IMR-90 (cell line): ENCODE measurements at regions not wholly inside any gene's neighbourhood (a gene's known extent, or its start where the extent isn't known, plus 50 kb on each side); places are given as distances from the start of the nearest gene placed in this dataset.

ENCODE experiments used
- ATAC-seq: fragments of 200-7000 bp; cut with Tn5 transposase; 2 replicates; pipeline ENCODE4 v1.9.1; 2020; ENCODE audit warnings: low read depth, mild to moderate bottlenecking, moderate library complexity
- BruUV-seq: library from RNA; stranded (reverse); fragments of 400-500 nt; replicated peaks from 2 replicates; lab custom pipeline; 2021; lab: Mats Ljungman, UMichigan
- CTCF ChIA-PET: fragments of 300-600 bp; formaldehyde crosslinking; extraction: SDS; loops from one replicate; lab custom pipeline; 2021; ENCODE audit warnings: antibody characterized with exemption; lab: Yijun Ruan, JAX
- POLR2A ChIA-PET: fragments of 300-600 bp; sonication (Branson Sonifier 250); formaldehyde crosslinking; loops from one replicate; lab custom pipeline; 2022; ENCODE audit warnings: antibody characterized with exemption; ENCODE audit not compliant: unreplicated experiment; lab: Charles Lee
- DNase-seq: peaks from one replicate; pipeline ENCODE4 v3.0.0; 2013
- H2AFZ ChIP-seq: replicated peaks from 2 replicates; pipeline ENCODE3; 2013; ENCODE audit warnings: low read length, mild to moderate bottlenecking; ENCODE audit not compliant: poor library complexity
- H2AK5ac ChIP-seq: 2 replicates; pipeline ENCODE4 v1.6.1; 2013; ENCODE audit warnings: low read depth, low read length, inconsistent platforms
- H2AK9ac ChIP-seq: replicated peaks from 2 replicates; pipeline ENCODE3; 2013; ENCODE audit warnings: mild to moderate bottlenecking, low read depth, low read length, moderate library complexity; ENCODE audit not compliant: poor library complexity
- H2BK120ac ChIP-seq: 2 replicates; pipeline ENCODE4 v1.6.1; 2013; ENCODE audit warnings: low read depth, low read length, inconsistent platforms
- H2BK15ac ChIP-seq: 3 replicates; pipeline ENCODE4 v1.6.1; 2013; ENCODE audit warnings: low read depth, low read length, inconsistent platforms
- H2BK20ac ChIP-seq: 2 replicates; pipeline ENCODE4 v1.6.1; 2013; ENCODE audit warnings: low read depth, mild to moderate bottlenecking, inconsistent platforms, low read length, moderate library complexity
- H2BK5ac ChIP-seq: 2 replicates; pipeline ENCODE4 v1.6.1; 2013; ENCODE audit warnings: mild to moderate bottlenecking, low read depth, low read length, inconsistent platforms; ENCODE audit not compliant: poor library complexity, severe bottlenecking
- H3K14ac ChIP-seq: replicated peaks from 2 replicates; pipeline ENCODE4 v1.6.1; 2013; ENCODE audit warnings: low read depth, low read length, inconsistent platforms
- H3K18ac ChIP-seq: 2 replicates; pipeline ENCODE4 v1.6.1; 2013; ENCODE audit warnings: low read depth, low read length, control low read depth
- H3K23ac ChIP-seq: 2 replicates; pipeline ENCODE4 v1.6.1; 2013; ENCODE audit warnings: low read depth, low read length, inconsistent platforms
- H3K27ac ChIP-seq: 2 replicates; pipeline ENCODE4 v1.5.1; 2013; ENCODE audit warnings: mild to moderate bottlenecking, control low read depth, low read length; ENCODE audit not compliant: insufficient read depth
- H3K27me3 ChIP-seq: 2 replicates; pipeline ENCODE4 v1.6.1; 2013; ENCODE audit warnings: low read length; ENCODE audit not compliant: control insufficient read depth, insufficient read depth
- H3K36me3 ChIP-seq: 2 replicates; pipeline ENCODE4 v1.6.1; 2013; ENCODE audit warnings: low read length, mixed read lengths; ENCODE audit not compliant: control insufficient read depth, insufficient read depth
- H3K4ac ChIP-seq: 2 replicates; pipeline ENCODE4 v1.6.1; 2013; ENCODE audit warnings: low read depth, low read length, inconsistent platforms
- H3K4me1 ChIP-seq: 2 replicates; pipeline ENCODE4 v1.6.1; 2013; ENCODE audit warnings: low read length, mixed read lengths; ENCODE audit not compliant: control insufficient read depth, insufficient read depth
- H3K4me2 ChIP-seq: 2 replicates; pipeline ENCODE4 v1.6.1; 2013; ENCODE audit warnings: low read depth, mild to moderate bottlenecking, control low read depth, low read length, moderate library complexity
- H3K4me3 ChIP-seq: 2 replicates; pipeline ENCODE4 v1.5.1; 2013; ENCODE audit warnings: low read depth, mild to moderate bottlenecking, control low read depth, low read length, moderate library complexity; ENCODE audit not compliant: insufficient read depth
- H3K56ac ChIP-seq: 2 replicates; pipeline ENCODE4 v1.6.1; 2013; ENCODE audit warnings: low read length, inconsistent platforms; ENCODE audit not compliant: insufficient read depth; ENCODE audit errors: extremely low read depth
- H3K79me1 ChIP-seq, 2 experiments: 2 replicates each; pipeline ENCODE4 v1.6.1; 2013; ENCODE audit warnings: low read length in 2 of 2, inconsistent platforms in 1 of 2, low read depth in 1 of 2
- H3K9ac ChIP-seq: 2 replicates; pipeline ENCODE4 v1.6.1; 2013; ENCODE audit warnings: low read depth, low read length, control low read depth
- H3K9me1 ChIP-seq: 2 replicates; pipeline ENCODE4 v1.6.1; 2013; ENCODE audit warnings: low read length, inconsistent platforms; ENCODE audit not compliant: insufficient read depth
- H3K9me3 ChIP-seq: 2 replicates; pipeline ENCODE4 v1.6.1; 2013; ENCODE audit warnings: low read length; ENCODE audit not compliant: control insufficient read depth, insufficient read depth
- H4K20me1 ChIP-seq: 2 replicates; pipeline ENCODE4 v1.6.1; 2013; ENCODE audit warnings: low read length, inconsistent platforms; ENCODE audit not compliant: insufficient read depth
- H4K5ac ChIP-seq: 2 replicates; pipeline ENCODE4 v1.6.1; 2013; ENCODE audit warnings: mild to moderate bottlenecking, low read depth, low read length, control low read depth
- H4K8ac ChIP-seq, 2 experiments: 2 replicates each; pipeline ENCODE4 v1.6.1; 2013; ENCODE audit warnings: low read depth in 2 of 2, low read length in 2 of 2, control low read depth in 1 of 2, inconsistent platforms in 1 of 2
- H4K91ac ChIP-seq: 2 replicates; pipeline ENCODE4 v1.6.1; 2013; ENCODE audit warnings: low read depth, low read length, inconsistent platforms; ENCODE audit not compliant: insufficient read depth
- BHLHE40 ChIP-seq: fragments of 150-350 bp; IDR thresholded peaks from 2 replicates; pipeline ENCODE4 v1.6.1; 2016; ENCODE audit warnings: mild to moderate bottlenecking, low read depth, low read length
- CEBPB ChIP-seq: IDR thresholded peaks from 2 replicates; pipeline ENCODE4 v1.6.1; 2012; ENCODE audit warnings: low read depth, low read length, improper control_type of control experiment
- CTCF ChIP-seq: conservative IDR thresholded peaks from 2 replicates; pipeline ENCODE4 v1.5.1; 2012; ENCODE audit warnings: mild to moderate bottlenecking, low read depth, low read length, improper control_type of control experiment
- FOS ChIP-seq: fragments of 150-350 bp; IDR thresholded peaks from 2 replicates; pipeline ENCODE4 v1.6.1; 2016; ENCODE audit warnings: low read depth, low read length
- MAFK ChIP-seq: IDR thresholded peaks from 2 replicates; pipeline ENCODE4 v1.6.1; 2012; ENCODE audit warnings: low read depth, low read length, improper control_type of control experiment
- NFE2L2 ChIP-seq: fragments of 150-350 bp; IDR thresholded peaks from 2 replicates; pipeline ENCODE4 v1.6.1; 2016; ENCODE audit warnings: low read depth, mild to moderate bottlenecking, low read length
- RAD21 ChIP-seq: IDR thresholded peaks from 2 replicates; pipeline ENCODE4 v1.6.1; 2012; ENCODE audit warnings: low read length, improper control_type of control experiment
- RCOR1 ChIP-seq: IDR thresholded peaks from 2 replicates; pipeline ENCODE4 v1.6.1; 2012; ENCODE audit warnings: mild to moderate bottlenecking, low read length, improper control_type of control experiment; ENCODE audit not compliant: insufficient replicate concordance
- RFX5 ChIP-seq: IDR thresholded peaks from 2 replicates; pipeline ENCODE4 v1.8.0; 2012; ENCODE audit warnings: low read depth, mild to moderate bottlenecking, low read length, moderate library complexity
- SMC3 ChIP-seq: fragments of 150-350 bp; IDR thresholded peaks from 2 replicates; pipeline ENCODE4 v1.6.1; 2016; ENCODE audit warnings: low read depth, mild to moderate bottlenecking, antibody characterized with exemption, low read length, moderate library complexity
- USF2 ChIP-seq: fragments of 150-350 bp; IDR thresholded peaks from 2 replicates; pipeline ENCODE4 v1.6.1; 2017; ENCODE audit warnings: mild to moderate bottlenecking, antibody characterized with exemption, low read length, low read depth
- WGBS, 2 experiments: methylation state at CpG; one replicate each; pipeline versions ENCODE4 v1.1.5 to v1.1.7; 2013; ENCODE audit warnings: missing lambda C conversion rate in 2 of 2; ENCODE audit not compliant: insufficient read length in 1 of 2; ENCODE audit errors: extremely low coverage in 2 of 2; 5-methylcytosine and 5-hydroxymethylcytosine counted together
- dilution Hi-C: fragments of 300-500 bp; cut with HindIII; formaldehyde crosslinking; loops from one replicate; pipeline ENCODE4 v1.14.3; 2018; ENCODE audit warnings: low sequenced_read_pairs; ENCODE audit not compliant: unreplicated experiment
- in situ Hi-C: fragments of 300-500 bp; cut with MboI; formaldehyde crosslinking; loops from 3 replicates; pipeline ENCODE4 v1.14.3; 2019; ENCODE audit warnings: low sequenced_read_pairs, inconsistent platforms, mixed read lengths
- intact Hi-C: fragments of 100-400 bp; cut with micrococcal nuclease; formaldehyde crosslinking; loops from 2 replicates; pipeline ENCODE4 v1.10.0; 2022

DNA sequence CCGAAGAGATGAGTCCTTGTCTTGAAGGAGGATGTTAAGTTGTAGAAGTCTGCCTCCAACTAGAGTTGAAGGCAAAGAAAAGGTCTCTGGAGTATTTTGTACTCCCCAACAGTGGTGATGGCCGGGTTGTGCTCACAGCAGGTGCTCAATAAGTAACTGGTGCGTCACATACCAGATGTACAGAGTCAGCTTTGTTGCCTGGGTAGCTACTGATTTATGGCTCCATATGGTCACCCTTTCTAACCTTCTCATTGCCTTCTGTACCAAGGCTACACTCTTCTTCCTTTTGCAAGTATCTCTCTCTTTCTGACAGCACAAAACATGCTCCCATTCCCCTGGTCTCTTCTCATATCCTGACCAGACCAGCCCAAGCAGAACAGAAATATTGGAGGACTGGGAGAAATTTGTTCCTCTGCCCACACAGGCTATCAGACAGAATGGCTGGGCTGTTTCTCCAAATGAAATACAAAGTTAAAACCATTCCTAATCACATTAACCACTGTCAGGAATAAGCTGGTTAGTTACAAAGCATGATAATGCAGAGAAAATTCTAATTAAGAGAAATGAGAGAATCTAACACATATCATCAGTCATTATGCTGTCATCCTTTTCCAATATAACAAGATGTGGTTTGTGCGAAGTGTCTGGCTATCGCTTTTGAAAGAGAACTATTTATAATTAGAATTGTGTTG lies 150.1 kb upstream of the LRRN1 start:
- BruUV-seq, result no TSS peak
- no peak overlapping the region for H2BK15ac ChIP-seq
- H2BK20ac ChIP-seq, result no peak overlapping the region
- TF ChIP-seq FOS, result no peak
- no peak for TF ChIP-seq SMC3
- no peak for TF ChIP-seq NFE2L2
- TF ChIP-seq USF2, result no peak
- TF ChIP-seq CTCF, result no peak
- no peak for TF ChIP-seq MAFK
- TF ChIP-seq RCOR1, result no peak
- TF ChIP-seq RAD21, result no peak
- no peak for TF ChIP-seq CEBPB
- no peak for TF ChIP-seq BHLHE40
- TF ChIP-seq RFX5, result no peak
- no peak overlapping the region for H4K91ac ChIP-seq
- H3K23ac ChIP-seq, result no peak overlapping the region
- no peak overlapping the region for H2AK9ac ChIP-seq
- no peak overlapping the region for H3K18ac ChIP-seq
- dilution Hi-C loops (no loop called here), in situ Hi-C loops (no loop called here), intact Hi-C loops (no loop called here)
- H3K4ac ChIP-seq, result no peak overlapping the region
- no peak for ATAC-seq
- no peak overlapping the region for H4K8ac ChIP-seq
- no peak overlapping the region for H3K9ac ChIP-seq
- no peak overlapping the region for H3K4me3 ChIP-seq
- H4K20me1 ChIP-seq, result no peaks in the 10 kb centered on the region
- H2BK120ac ChIP-seq, result no peak overlapping the region
- WGBS, 2 experiments, result 45% methylated on average over 2 of the region's 5 CpGs; no CpG with 5 or more reads in 1 of the 2 experiments
- H3K27ac ChIP-seq, result no peak overlapping the region
- no peaks in the 10 kb centered on the region for H3K4me1 ChIP-seq
- peaks cover 8% of the 10 kb centered on the region; the same call in 1 of the 2 replicates for H3K9me3 ChIP-seq
- no peaks in the 10 kb centered on the region for H3K36me3 ChIP-seq
- H2BK5ac ChIP-seq, result no peak overlapping the region
- H3K56ac ChIP-seq, result no peak overlapping the region
- ChIA-PET CTCF (no interaction called here), POLR2A (no interaction called here)
- H3K27me3 ChIP-seq, result no peaks in the 10 kb centered on the region
- DNase-seq, result no peak
- no peaks in the 10 kb centered on the region for H3K79me1 ChIP-seq
- H3K9me1 ChIP-seq, result no peaks in the 10 kb centered on the region
- no peak overlapping the region for H2AFZ ChIP-seq
- no peak overlapping the region for H4K5ac ChIP-seq
- no peak overlapping the region for H2AK5ac ChIP-seq
- H3K4me2 ChIP-seq, result no peak overlapping the region
- H3K14ac ChIP-seq, result no peak overlapping the region
